Fibroblast of villous mesenchyme (primary cell): ENCODE measurements at regions not wholly inside any gene's neighbourhood (a gene's known extent, or its start where the extent isn't known, plus 50 kb on each side); places are given as distances from the start of the nearest gene placed in this dataset.

Source experiments
- DNase-seq: peaks from one replicate; pipeline ENCODE4 v3.0.0-alpha.2; 2010; ENCODE audit warnings: low read depth
- H3K4me3 ChIP-seq: 2 replicates; pipeline ENCODE4 v1.5.1; 2011; ENCODE audit warnings: low read depth, mild to moderate bottlenecking, low read length
- CTCF ChIP-seq: IDR thresholded peaks from 2 replicates; pipeline ENCODE4 v1.5.1; 2012; ENCODE audit warnings: low read depth, mild to moderate bottlenecking, low read length; ENCODE audit not compliant: insufficient read depth

GRCh38 chr5:162514116-162514515, 446.5 kb downstream of the GABRG2 start:
- H3K4me3 ChIP-seq, result no peak overlapping the region
- no peak for DNase-seq
- no peak for TF ChIP-seq CTCF

GRCh38 chr5:162520878-162521277, 453.3 kb downstream of the GABRG2 start:
- no peak overlapping the region for H3K4me3 ChIP-seq
- TF ChIP-seq CTCF, result no peak
- DNase-seq, result no peak

- no peak for TF ChIP-seq CTCF
- no peak for DNase-seq
- no peak overlapping the region for H3K4me3 ChIP-seq
Measured at GRCh38 chr5:162529209-162529608, 461.6 kb downstream of the GABRG2 start.

GRCh38 chr5:162529886-162530285, 462.3 kb downstream of the GABRG2 start:
- no peak for TF ChIP-seq CTCF
- no peak overlapping the region for H3K4me3 ChIP-seq
- DNase-seq, result no peak

GRCh38 chr5:162543437-162543836, 475.9 kb downstream of the GABRG2 start:
- no peak for TF ChIP-seq CTCF
- H3K4me3 ChIP-seq, result no peak overlapping the region
- no peak for DNase-seq

GRCh38 chr5:162544905-162545304, 477.3 kb downstream of the GABRG2 start:
- no peak for DNase-seq
- TF ChIP-seq CTCF, result no peak
- no peak overlapping the region for H3K4me3 ChIP-seq

GRCh38 chr5:162550236-162550635, 482.7 kb downstream of the GABRG2 start:
- H3K4me3 ChIP-seq, result no peak overlapping the region
- TF ChIP-seq CTCF, result no peak
- DNase-seq, result no peak
